HG03175 (cell line): ENCODE measurements at regions not wholly inside any gene's neighbourhood (a gene's known extent, or its start where the extent isn't known, plus 50 kb on each side); places are given as distances from the start of the nearest gene placed in this dataset.
"Not testable (repeated sequence)": the region's sequence is repeated elsewhere in the genome, so short reads cannot be mapped to it uniquely, and the experiment has no call there.

Source experiments
- ATAC-seq: cut with Tn5 transposase; IDR thresholded peaks from one replicate; pipeline ENCODE4 v1.9.1; 2021; ENCODE audit warnings: mild to moderate bottlenecking, moderate library complexity; ENCODE audit not compliant: unreplicated experiment

DNA sequence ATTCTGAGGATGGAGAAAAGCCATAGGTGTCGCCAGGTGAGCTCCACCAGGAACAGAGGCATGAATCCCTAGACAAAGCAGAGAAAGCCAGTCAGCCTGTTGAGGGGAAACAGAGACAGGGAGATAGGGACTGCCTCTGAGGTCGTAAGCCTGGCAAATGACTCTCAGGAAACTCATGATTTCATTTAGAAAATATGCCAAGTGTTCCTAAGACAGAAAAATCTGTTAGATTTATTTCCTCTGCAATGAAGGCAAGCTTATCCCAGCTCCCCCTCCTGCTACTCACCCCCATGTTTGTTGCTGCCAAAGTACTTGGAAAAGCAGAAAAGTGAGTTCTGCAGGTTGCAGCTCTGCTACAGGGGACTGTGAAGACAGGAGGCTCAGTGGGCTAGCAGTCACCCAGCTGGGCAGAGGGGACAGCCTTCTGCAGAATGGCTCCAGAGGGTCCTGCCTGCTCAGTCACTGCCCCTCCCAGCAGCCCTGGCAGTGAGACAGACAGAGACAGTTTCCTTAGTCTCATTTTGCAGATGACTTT is 184.3 kb downstream of the ADRA2A start:
- no peak for ATAC-seq

DNA sequence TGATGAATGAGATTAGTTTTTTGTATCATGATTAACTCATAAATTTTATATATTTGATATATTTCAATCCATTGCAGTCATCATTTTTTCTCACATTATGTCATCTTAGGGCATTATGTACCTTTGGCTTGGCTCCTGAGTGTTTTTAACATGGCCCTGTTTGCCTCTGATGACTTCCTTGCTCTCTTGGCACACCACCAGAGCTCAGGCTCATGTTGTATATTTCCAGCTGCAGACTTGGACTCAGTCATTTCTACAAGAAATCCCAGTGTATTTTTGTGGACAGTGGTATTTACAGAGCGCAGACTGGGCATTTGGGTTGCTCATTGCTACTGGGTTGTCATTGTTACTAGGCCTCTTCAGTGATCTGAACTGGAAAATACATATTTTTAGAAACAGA is 188.5 kb downstream of the ADRA2A start:
- ATAC-seq, result no peak

DNA sequence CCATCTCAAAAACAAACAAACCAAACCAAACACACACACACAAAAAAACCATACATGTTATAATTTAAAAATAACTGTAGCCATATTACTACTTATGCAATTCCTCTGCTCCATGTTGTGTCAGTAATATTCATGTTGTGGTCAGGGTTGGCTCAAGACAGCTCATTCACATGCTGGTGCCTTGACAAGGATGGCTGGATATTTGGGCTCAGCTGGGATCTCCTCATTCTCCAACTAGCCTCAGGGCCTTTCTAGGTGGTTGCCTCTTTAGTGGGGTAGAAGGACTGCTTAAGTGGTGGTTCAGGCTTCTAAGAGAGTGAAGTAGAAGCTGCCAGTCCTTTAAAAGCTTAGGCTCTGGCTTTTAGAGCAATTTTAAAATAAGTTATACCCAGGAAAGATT is 189.3 kb downstream of the ADRA2A start:
- no peak for ATAC-seq

- ATAC-seq, result no peak
Observed at GRCh38 chr10:111267673-111268072, 190.8 kb downstream of the ADRA2A start.

DNA sequence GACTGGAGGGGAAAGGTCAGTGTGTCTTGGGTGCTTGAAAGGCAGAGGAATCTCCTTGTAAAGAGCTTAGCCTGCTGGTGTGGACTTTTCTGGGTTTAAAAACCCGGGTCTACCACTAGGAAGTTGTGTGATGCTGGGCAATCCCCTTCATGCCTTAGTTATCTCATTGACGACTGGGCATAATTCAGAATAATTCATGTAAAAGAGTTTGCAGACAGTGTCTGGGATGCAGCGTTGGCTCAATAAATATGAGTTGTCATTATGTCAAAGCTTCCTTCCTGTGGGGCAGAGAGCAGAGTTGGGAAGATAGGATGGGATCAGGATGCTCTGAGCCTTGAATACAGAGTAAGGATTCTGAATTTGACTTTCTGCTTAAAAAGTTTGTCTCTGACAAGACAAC is 196.4 kb downstream of the ADRA2A start:
- no peak for ATAC-seq

- no peak for ATAC-seq
Observed at GRCh38 chr10:111273635-111274034, 196.8 kb downstream of the ADRA2A start.

DNA sequence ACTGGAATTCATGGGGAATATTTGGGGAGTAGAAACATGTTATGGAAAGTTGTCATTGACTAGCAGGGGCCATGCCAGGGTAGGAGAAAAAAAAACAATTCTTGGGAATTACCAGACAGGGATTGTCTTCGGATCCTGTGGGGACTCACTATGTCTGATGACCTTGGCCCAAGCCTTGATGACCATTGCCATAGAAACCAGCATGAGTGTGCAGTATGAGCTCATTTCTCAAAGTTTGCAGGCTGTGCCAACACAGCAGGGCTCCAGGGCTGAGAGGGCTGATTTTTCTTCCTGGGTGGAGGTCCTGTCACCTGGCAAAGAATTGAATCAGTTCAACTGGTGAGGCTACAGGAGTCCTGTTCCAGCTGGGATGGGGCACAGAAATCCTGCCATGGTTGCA is 198.3 kb downstream of the ADRA2A start:
- no peak for ATAC-seq

DNA sequence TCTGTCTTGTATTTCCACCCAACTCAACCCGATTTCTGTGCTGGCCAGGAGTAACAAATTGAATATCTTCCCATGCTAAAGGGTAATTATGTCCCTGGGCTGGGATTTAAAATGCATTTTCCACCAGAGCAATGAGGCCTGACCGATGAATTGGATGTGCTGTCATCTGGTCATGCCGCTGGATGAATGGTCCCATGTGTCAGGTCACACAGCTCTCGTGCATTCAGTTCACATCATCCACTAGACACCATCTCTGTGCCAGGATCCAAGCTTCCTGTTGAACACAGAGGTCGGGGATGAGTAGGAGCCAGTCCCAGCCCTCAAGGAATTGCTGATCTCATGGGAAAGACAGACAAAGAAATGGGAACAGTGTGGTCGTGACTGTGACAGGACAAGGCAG is 200.8 kb downstream of the ADRA2A start:
- ATAC-seq, result no peak

DNA sequence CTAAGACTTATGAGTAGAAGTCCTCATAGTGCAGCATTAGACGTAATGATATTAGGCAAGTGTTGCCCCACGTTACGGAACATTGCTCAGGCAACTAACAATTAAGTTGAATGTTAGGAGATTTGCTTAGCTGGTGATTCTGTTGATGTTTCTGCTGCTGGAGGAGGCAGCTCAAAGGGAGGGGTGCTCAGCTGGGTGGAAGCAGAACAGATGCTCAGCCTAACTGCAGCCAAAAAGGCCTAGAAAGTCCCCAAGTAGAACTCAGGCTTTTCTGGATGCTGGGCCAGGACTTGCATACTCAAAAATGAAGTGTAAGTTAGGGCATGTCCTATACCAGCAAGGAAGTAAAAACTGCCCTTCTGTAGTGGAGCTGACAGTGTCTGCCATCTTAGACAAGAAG is 201.4 kb downstream of the ADRA2A start:
- ATAC-seq, result no peak

DNA sequence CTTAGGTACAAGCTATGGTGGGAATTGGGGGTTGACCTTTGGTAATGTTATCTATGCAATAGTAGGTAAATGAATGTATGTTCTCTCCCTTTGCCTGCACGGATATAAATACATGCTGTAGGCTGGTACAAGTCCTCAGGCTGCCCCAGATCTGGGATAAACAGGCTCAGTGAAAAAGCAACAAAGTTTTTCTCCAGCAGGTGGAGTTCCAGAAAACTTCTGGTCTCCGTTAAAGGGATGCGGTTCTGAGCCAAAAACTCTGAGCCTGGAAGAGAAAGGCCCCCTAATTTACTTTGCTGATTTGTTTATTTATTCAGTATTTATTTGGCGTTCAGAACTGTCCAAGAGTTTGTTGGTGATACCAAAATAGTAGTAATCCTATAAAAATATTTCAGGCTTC is 204.7 kb downstream of the ADRA2A start:
- ATAC-seq, result no peak

DNA sequence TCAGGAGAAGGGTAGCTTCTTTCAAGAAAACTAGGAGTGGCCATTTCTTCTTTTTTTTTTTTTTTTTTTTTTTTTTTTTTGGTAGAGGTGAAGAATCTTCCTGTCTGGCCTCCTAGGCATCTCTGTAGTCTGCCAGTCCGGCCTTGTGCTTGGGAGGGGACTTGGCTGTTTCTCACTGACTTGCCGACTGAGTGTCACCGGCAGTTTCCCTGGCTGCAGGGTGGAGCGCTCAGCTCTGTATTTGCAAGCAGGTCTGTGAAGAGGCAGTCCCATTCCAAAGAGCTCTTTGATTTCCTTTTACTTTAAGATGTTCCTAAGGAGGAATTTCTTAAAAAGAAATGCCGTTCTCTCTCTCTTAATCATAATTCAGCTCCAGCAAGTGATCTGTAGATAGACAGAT is 212.6 kb downstream of the ADRA2A start:
- ATAC-seq, result no peak

DNA sequence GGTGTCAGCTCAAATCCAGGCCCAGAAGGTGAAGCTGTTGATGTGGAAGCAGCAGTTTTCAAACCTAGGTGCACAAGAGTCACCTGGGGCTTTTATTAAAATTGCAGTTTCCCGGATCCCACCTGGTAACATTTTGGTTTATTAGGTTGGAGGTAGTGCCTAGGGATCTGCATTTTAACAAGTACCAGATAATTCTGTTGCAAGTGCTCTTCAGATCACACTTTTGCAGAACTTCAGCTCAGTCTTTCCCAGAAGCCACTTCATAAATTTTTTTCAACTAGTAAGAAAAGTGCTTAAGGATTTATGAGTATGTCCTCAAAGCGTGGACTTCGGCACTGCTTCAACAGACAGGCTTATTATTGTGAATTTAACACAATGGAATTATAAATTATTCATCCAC is 213.8 kb downstream of the ADRA2A start:
- ATAC-seq, result no peak

DNA sequence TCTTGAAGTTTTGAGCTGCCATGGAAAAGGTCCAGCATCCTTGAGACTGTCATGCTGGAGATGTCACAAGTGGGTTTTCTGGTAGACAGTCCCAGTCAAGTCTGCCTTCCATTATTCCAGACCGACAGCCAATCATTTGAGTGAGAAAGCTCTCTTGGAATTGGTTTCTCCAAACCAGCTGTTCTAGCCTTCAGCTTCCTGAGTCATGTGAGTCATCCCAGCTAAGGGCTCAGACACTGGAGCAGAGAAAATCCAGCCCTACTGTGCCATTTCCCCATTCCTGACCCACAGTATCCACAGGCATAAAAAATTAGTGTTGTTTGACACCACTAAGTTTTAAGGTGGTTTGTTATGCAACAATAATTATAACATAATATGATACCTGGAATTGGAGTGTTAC is 219.0 kb downstream of the ADRA2A start:
- ATAC-seq, result no peak

- ATAC-seq, result no peak
Observed at GRCh38 chr10:111297351-111297848, 220.6 kb downstream of the ADRA2A start.

DNA sequence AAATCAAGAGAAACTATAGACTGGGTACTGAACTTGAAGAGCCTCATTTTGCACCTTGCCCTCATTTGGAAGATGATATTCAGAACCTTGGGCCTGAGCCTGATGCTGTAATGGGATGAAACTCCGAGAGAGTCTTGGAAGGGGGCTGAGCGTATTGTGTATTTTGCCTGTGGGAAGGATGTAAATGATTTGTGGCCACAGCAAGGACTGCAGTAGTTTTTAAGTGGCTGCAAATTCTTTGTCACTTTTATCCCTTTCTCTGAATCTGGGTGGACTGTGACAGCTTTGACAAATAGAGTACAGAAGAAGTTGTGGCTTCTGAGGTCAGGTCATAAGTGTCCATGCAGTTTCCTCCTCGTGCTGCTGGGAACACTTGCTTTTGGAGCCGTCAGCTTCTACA is 221.2 kb downstream of the ADRA2A start:
- no peak for ATAC-seq

DNA sequence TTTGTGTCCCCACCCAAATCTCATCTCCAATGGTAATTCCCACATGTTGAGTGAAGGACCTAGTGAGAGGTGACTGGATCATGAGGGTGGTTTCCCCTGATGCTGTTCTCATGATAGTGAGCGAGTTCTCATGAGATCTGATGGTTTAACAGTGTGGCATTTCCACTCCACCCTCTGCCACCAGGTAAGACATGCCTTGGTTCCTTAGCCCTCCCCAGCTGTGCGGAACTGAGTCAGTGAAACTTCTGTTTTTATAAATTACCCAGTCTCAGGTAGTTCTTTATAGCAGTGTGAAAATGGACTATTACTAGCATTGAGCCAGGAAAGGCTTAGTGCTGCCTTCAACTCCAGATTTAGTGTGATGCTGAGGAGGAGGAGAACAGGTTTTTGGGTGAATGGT is 222.2 kb downstream of the ADRA2A start:
- no peak for ATAC-seq

- no peak for ATAC-seq
Observed at GRCh38 chr10:111303887-111304286, 227.1 kb downstream of the ADRA2A start.

- no peak for ATAC-seq
Observed at GRCh38 chr10:111316722-111317212, 239.9 kb downstream of the ADRA2A start.

DNA sequence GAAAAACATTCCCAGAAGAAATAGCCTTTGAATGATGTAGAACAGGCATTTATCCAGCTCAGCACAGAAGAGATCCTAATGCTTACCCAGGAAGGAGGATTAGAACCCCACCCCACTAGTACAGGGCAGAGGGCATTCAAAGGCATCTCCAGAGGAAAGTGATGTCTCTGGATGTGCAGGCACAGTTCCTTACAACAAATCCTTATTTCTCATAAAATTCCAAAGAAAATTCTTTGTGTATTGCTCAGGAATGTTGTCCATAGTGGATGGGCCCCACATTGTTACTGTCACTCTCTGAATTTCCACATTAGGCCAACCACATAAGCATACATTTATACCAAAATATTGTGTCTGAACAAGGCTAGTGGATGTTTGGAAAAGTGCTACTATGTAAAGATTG is 243.0 kb downstream of the ADRA2A start:
- no peak for ATAC-seq

DNA sequence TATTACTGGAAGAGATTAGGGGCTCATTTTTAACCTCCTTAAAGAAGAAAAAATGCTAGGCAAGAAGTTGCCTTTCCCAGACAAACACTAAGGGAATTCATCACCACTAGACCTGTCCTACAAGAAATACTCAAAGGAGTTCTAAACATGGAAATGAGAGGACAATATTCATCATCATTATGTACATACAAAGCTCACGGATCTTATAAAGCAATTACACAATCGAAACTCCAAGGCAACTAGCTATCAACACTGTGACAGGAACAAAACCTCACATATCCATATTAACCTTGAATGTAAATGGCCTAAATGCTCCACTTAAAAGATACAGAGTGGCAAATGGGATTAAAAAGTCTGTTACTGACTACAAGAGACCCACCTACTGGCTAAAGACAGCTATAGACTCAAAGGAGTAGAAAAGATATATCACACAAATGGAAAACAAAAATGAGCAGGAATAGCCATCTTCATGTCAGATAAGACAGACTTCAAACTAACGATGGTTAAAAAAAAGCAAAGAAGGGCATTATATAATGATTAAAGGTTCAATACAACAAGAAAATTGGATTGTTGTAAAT is 246.6 kb downstream of the ADRA2A start:
- ATAC-seq, result no peak

GRCh38 chr10:111332174-111332573 is 255.3 kb downstream of the ADRA2A start:
- ATAC-seq, result not testable (repeated sequence)

DNA sequence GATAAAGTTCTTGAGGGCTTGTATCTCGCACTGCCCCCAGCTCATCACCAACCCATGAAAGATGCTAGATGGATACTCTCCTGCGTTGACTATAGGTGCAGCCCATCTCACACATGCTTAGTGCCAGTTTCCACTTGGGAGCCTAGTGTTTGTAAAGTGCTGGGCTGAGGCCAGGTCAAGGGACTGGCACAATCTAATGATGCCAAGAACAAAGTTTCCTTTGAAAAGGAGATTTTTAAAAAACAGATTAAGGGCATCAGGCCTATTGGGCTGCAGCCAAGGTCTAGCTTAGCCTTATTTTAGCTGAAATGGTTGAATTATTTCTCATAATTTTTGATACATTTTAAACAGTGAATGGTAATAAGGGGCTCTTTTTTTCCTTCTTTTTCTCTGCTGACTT is 259.0 kb downstream of the ADRA2A start:
- ATAC-seq, result no peak

GRCh38 chr10:111338035-111338434 is 261.2 kb downstream of the ADRA2A start:
- ATAC-seq, result no peak
